Neural crest cell (in vitro differentiated cells): ENCODE measurements at regions not wholly inside any gene's neighbourhood (a gene's known extent, or its start where the extent isn't known, plus 50 kb on each side); places are given as distances from the start of the nearest gene placed in this dataset.

Experiments used
- DNase-seq: peaks from one replicate; pipeline ENCODE4 v3.0.0; 2021; ENCODE audit warnings: low read depth, mixed read lengths, low spot score
- H3K27ac Mint-ChIP-seq: one replicate; pipeline ENCODE4 v1.8.0; 2021; ENCODE audit warnings: mild to moderate bottlenecking, mixed read lengths; ENCODE audit not compliant: unreplicated experiment
- H3K27me3 Mint-ChIP-seq: 2 replicates; pipeline ENCODE4 v1.8.0; 2021; ENCODE audit warnings: low read depth, mild to moderate bottlenecking, mixed read lengths
- H3K36me3 Mint-ChIP-seq: 2 replicates; pipeline ENCODE4 v1.8.0; 2021; ENCODE audit warnings: low read depth, mild to moderate bottlenecking, mixed read lengths
- H3K4me1 Mint-ChIP-seq: 2 replicates; pipeline ENCODE4 v1.8.0; 2021; ENCODE audit warnings: mixed read lengths
- H3K4me3 Mint-ChIP-seq: one replicate; pipeline ENCODE4 v1.8.0; 2021; ENCODE audit warnings: mild to moderate bottlenecking, mixed read lengths
- H3K9me3 Mint-ChIP-seq: 2 replicates; pipeline ENCODE4 v1.8.0; 2021; ENCODE audit warnings: mixed read lengths
- CTCF ChIP-seq: fragments of 200-600 bp; sonication (generic); conservative IDR thresholded peaks from 2 replicates; pipeline ENCODE4 v1.5.0; 2021; ENCODE audit warnings: antibody characterized with exemption, mild to moderate bottlenecking

DNA sequence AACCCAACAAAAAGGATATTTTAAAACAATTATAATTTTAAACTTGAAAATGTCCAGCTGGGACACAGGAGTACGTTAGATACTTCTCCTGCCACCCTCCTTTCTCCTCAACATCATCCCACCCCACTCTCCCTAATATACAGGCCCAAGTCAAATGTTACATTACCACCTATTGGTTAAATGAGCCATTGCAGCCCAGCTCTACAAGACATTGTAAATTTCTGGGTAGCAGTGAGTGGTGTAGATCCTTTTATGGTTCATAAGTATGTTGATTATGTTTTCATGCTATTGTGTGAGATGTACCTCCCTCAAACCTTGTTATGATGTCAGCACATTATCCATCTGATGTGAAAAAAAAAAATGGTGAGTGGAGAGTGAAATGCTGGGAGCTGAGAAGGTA, 187.1 kb upstream of the BCOR start:
- TF ChIP-seq CTCF = peak; percentile 25

DNA sequence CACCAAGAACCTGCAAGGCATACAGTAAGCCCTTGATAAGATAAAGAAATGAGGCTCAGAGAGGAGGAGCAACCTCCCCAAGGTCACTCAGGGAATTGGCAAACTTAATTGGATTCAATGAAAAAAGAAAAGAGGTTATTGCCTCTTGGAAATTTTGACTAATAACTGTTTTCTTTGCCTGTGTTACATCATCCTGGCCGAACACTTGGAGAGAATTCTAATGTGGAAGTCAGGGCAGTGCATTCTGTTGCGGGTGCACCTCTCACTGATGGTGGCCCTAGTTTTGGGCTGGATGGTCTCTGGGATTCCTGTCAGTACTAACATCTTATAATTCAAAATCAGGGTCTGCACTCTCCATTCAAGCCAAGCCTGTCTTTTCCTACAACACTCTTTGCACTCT, 186.2 kb upstream of the BCOR start:
- no peaks in the 10 kb centered on the region for H3K4me1 Mint-ChIP-seq
- peaks cover 11% of the 10 kb centered on the region for H3K9me3 Mint-ChIP-seq
- H3K4me3 Mint-ChIP-seq = no peak overlapping the region
- H3K27ac Mint-ChIP-seq = no peak overlapping the region
- TF ChIP-seq CTCF = no peak
- H3K27me3 Mint-ChIP-seq = no peaks in the 10 kb centered on the region
- H3K36me3 Mint-ChIP-seq = peaks cover 6% of the 10 kb centered on the region
- no peak for DNase-seq

More for the DNA sequence above, 187.1 kb upstream of the BCOR start:
- H3K9me3 Mint-ChIP-seq = peaks cover 12% of the 10 kb centered on the region
- H3K36me3 Mint-ChIP-seq = peaks cover 6% of the 10 kb centered on the region
- H3K27ac Mint-ChIP-seq = no peak overlapping the region
- no peaks in the 10 kb centered on the region for H3K27me3 Mint-ChIP-seq
- no peak for DNase-seq
- no peaks in the 10 kb centered on the region for H3K4me1 Mint-ChIP-seq
- H3K4me3 Mint-ChIP-seq = no peak overlapping the region

DNA sequence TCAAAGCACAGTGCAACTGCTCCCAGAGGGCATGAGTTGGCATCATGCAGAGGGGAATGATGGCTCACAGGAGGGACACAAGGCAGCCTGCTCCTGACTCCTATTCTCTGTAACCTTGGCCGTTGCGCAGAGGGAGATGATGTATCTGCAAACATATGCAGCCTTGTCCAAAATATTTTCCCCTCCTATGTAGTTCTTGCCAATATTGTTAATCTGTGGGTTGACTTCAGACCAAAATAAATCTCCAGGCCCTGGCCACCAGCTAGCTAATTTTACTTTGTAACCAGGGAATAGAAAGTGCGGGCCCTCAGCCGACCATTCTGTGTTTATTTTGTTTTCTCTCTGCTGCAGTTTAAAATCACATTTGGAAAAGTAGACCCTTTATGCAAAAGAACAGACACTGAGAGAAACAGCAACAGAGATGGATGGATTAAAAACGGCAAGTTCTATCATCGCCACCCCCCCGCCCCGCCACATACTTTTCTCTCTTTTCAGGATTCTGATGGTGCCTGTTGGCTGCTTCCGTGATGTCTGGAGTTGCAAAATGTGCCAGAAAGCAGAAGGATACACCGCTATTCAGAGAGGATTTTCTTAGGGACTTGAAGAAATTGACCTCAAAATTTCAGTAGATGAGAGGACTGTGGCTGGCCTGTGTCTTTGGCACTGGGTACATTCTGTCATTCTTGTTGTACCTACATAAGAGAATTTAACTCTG, 185.3 kb upstream of the BCOR start:
- no peaks in the 10 kb centered on the region for H3K27me3 Mint-ChIP-seq
- no peak overlapping the region for H3K27ac Mint-ChIP-seq
- peaks cover 5% of the 10 kb centered on the region for H3K4me1 Mint-ChIP-seq

DNA sequence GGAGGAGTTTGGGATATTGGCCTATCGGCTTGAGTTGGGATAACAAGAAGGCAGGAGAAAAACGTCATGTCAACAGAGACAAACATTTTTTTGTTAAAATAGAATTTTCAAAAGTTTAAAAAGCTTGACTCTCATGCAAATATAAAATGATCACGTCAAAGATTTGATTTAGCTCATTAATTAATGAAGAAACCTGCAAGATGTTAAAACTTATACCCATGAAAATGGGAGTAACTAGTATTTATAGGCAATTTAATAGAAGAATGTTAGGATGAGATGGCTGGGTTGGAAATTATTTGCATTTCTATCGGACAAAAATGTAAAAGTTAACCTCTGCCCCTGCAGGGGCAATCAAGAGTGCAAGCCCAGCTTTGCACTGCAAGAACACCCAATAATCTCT, 184.6 kb upstream of the BCOR start:
- peaks cover 7% of the 10 kb centered on the region for H3K9me3 Mint-ChIP-seq
- H3K36me3 Mint-ChIP-seq = peaks cover 5% of the 10 kb centered on the region
- no peak for DNase-seq
- no peak overlapping the region for H3K4me3 Mint-ChIP-seq
- H3K27me3 Mint-ChIP-seq = no peaks in the 10 kb centered on the region
- TF ChIP-seq CTCF = no peak
- H3K27ac Mint-ChIP-seq = no peak overlapping the region
- H3K4me1 Mint-ChIP-seq = peaks cover 5% of the 10 kb centered on the region

More for the DNA sequence above, 185.3 kb upstream of the BCOR start:
- no peak for TF ChIP-seq CTCF
- H3K9me3 Mint-ChIP-seq = peaks cover 11% of the 10 kb centered on the region
- H3K4me3 Mint-ChIP-seq = no peak overlapping the region
- no peak for DNase-seq
- H3K36me3 Mint-ChIP-seq = peaks cover 6% of the 10 kb centered on the region

DNA sequence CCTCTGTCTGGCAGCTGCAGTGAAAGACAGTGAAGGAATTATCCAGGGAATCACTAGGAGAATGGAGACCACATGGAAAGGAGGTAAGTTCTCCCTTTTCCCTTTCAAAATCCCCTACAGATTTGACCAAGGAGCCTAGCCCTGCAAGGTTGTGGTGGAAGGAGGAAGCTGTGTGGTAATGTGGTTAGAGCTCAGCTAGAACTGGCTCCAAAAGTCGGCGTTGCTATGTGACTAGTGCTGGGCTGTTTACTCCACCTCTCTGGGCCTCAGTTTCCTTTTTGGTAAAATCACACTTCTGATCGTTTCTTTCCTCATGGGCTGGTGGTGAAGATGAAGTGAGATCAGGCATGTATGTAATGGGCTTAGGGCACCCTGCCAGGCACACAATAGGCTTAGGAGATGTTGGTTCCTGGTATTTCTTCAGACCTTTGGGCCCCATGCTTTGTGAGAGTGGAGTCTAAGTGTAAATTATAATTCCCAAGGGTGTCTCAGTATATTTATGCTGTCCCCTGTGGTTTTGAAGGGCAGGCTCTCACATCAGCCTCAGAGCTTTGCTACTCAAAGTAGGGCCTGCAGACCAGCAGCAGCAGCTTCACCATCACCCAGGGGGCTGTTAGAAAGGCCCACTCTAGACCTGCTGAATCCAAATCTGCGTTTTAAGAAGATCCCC, 183.7 kb upstream of the BCOR start:
- H3K27me3 Mint-ChIP-seq = no peaks in the 10 kb centered on the region
- no peak for TF ChIP-seq CTCF
- peaks cover 5% of the 10 kb centered on the region for H3K4me1 Mint-ChIP-seq
- H3K36me3 Mint-ChIP-seq = peaks cover 3% of the 10 kb centered on the region
- H3K9me3 Mint-ChIP-seq = peaks cover 5% of the 10 kb centered on the region
- H3K4me3 Mint-ChIP-seq = no peak overlapping the region
- H3K27ac Mint-ChIP-seq = no peak overlapping the region
- no peak for DNase-seq
